ENCODE measurements at regions not wholly inside any gene's neighbourhood (a gene's known extent, or its start where the extent isn't known, plus 50 kb on each side); places are given as distances from the start of the nearest gene placed in this dataset.

DNA sequence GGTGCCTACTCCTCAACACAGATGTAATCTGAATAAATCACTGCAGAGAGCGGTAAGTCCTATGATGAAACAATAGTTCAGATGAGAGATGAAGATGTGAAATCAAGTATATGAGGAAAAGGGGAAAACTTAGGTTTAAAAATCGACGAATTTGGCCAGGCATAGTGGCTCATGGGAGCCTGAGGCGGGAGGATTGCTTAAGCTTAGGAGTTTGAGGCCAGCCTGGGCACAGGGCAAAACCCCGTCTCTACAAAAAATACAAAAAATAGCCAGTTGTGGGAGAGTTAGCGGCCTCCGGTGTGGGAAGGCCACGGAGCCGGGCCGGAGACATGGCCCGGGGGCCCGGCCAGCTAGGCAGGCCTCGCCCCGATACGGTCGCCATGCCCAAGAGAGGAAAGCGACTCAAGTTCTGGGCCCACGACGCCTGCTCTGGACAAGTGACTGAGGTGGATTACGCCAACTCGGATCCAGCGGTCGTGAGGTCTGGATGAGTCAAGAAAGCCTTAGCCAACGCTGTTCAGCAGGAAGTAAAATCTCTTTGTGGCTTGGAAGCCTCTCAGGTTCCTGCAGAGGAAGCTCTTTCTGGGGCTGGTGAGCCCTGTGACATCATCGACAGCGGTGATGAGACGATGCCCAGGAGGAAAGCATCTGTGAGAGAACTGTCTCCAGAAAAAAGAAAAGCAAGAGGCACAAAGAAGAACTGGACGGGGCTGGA is 62.8 kb upstream of the SUB1 start:
- TF ChIP-seq, protein P1, sequence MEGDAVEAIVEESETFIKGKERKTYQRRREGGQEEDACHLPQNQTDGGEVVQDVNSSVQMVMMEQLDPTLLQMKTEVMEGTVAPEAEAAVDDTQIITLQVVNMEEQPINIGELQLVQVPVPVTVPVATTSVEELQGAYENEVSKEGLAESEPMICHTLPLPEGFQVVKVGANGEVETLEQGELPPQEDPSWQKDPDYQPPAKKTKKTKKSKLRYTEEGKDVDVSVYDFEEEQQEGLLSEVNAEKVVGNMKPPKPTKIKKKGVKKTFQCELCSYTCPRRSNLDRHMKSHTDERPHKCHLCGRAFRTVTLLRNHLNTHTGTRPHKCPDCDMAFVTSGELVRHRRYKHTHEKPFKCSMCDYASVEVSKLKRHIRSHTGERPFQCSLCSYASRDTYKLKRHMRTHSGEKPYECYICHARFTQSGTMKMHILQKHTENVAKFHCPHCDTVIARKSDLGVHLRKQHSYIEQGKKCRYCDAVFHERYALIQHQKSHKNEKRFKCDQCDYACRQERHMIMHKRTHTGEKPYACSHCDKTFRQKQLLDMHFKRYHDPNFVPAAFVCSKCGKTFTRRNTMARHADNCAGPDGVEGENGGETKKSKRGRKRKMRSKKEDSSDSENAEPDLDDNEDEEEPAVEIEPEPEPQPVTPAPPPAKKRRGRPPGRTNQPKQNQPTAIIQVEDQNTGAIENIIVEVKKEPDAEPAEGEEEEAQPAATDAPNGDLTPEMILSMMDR (IDR thresholded peaks at IDR 0.05) = no peak
- TF ChIP-seq POLR2A (IDR thresholded peaks at IDR 0.05) = no peak
- no peaks in the 10 kb centered on the region for H3K36me3 ChIP-seq
- H3K4me3 ChIP-seq = no peak overlapping the region
- H3K4me1 ChIP-seq = no peaks in the 10 kb centered on the region
- no peak overlapping the region for H3K27ac ChIP-seq
- no peaks in the 10 kb centered on the region for H3K9me3 ChIP-seq
- H3K27me3 ChIP-seq = no peaks in the 10 kb centered on the region
- intact Hi-C loops (cut with DNase I) = no loop called here
- no peak for DNase-seq
- WGBS, 2 donors = 59 to 64% methylated on average over 27 to 28 of the region's 28 CpGs

DNA sequence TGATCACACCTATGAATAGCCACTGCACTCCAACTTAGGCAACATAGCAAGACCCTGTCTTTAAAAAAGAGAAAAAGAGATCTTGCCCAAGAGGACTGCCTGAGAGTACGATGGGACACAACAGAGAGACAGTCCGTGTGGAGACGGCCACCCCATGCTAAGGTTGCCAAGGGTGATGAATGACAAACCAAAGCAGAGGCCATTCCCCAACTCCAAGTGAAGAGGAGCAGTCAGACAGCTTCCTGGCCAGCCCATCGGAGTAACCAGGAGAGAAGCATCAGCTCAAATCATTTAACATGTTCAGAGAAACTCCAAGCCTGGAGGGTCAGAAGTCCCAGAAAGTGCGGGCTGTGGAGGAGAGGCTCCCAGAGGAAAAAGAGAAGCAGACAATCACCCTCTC is 63.9 kb upstream of the SUB1 start:
- Histone ChIP-seq H3K27ac (no peak overlapping the region), H3K27me3 (no peaks in the 10 kb centered on the region), H3K4me1 (no peaks in the 10 kb centered on the region), H3K9me3 (no peaks in the 10 kb centered on the region), H3K36me3 (no peaks in the 10 kb centered on the region), H3K4me3 (no peak overlapping the region)
- WGBS, 2 donors = 73 to 78% methylated on average over 3 to 4 of the region's 5 CpGs
- TF ChIP-seq POLR2A (IDR thresholded peaks at IDR 0.05) = no peak
- TF ChIP-seq, protein P1 (IDR thresholded peaks at IDR 0.05) = no peak
- intact Hi-C loops (cut with DNase I) = no loop called here
- no peak for DNase-seq

DNA sequence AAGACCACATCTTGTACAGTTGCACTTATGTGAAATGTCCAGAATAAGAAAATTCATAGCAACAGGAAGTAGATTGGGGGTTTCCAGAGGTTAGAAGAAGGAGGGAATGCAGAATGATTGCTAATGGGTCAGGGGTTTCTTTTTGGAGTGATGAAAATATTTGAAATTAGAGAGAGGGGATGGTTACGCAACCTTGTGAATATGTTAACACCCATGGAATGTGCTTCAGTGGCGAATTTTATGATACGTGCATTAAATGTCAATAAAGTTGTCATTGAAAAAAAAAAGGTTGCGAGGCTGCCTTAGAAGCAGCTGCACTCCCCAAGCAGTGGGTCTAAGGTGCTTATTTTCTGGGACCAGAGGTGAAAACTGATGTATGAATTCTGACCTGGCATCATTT is 64.4 kb upstream of the SUB1 start:
- H3K27ac ChIP-seq = no peak overlapping the region
- H3K27me3 ChIP-seq = no peaks in the 10 kb centered on the region
- no peak overlapping the region for H3K4me3 ChIP-seq
- DNase-seq = no peak
- H3K9me3 ChIP-seq = no peaks in the 10 kb centered on the region
- WGBS, 2 donors = 70 to 83% methylated on average over 4 of the region's 4 CpGs
- intact Hi-C loops (cut with DNase I) = no loop called here
- H3K4me1 ChIP-seq = no peaks in the 10 kb centered on the region
- H3K36me3 ChIP-seq = no peaks in the 10 kb centered on the region
- TF ChIP-seq, protein P1 (IDR thresholded peaks at IDR 0.05) = no peak
- no peak for TF ChIP-seq POLR2A (IDR thresholded peaks at IDR 0.05)

DNA sequence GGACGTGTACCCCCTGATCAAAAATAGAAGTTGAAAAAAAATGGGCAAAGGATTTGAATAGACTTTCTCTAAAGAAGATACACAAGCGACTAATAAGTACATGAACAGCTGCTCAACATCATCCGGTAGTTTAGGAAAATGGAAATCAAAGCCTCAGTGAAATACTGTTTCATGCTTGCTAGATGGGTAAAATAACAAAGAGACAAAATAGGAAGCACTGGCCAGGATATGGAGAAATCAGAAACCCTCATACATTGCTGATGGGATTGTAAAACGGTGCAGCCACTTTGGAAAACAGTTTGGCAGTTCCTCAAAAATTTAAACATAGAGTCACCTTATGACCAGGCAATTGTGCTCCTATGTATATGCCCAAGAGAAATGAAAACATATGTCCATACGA is 65.0 kb upstream of the SUB1 start:
- no peaks in the 10 kb centered on the region for H3K36me3 ChIP-seq
- 23 to 29% methylated on average over 5 of the region's 5 CpGs for WGBS, 2 donors
- H3K27ac ChIP-seq = no peak overlapping the region
- H3K4me1 ChIP-seq = no peaks in the 10 kb centered on the region
- intact Hi-C loops (cut with DNase I) = no loop called here
- no peak overlapping the region for H3K4me3 ChIP-seq
- H3K27me3 ChIP-seq = no peaks in the 10 kb centered on the region
- no peak for DNase-seq
- H3K9me3 ChIP-seq = no peaks in the 10 kb centered on the region
- TF ChIP-seq, protein P1 (IDR thresholded peaks at IDR 0.05) = no peak
- no peak for TF ChIP-seq POLR2A (IDR thresholded peaks at IDR 0.05)

DNA sequence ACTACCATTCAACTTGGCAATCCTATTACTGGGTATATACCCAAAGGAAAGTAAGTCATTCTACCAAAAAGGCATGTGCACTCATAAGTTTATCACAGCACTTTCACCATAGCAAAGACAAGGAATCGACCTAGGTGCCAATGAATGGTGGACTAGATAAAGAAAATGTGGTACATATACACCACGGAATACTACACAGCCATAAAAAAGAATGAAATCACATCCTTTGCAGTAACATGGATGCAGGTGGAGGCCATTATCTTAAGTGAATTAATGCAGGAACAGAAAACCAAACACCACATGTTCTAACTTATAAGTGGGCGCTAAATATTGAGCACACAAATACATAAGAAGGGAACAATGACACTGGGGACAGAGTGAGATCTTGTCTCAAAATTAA is 65.8 kb upstream of the SUB1 start:
- no peak for TF ChIP-seq POLR2A (IDR thresholded peaks at IDR 0.05)
- TF ChIP-seq, protein P1 (IDR thresholded peaks at IDR 0.05) = no peak
- Histone ChIP-seq H3K27ac (no peak overlapping the region), H3K4me1 (no peaks in the 10 kb centered on the region)

More for the DNA sequence above, 65.8 kb upstream of the SUB1 start:
- Histone ChIP-seq H3K9me3 (no peaks in the 10 kb centered on the region), H3K36me3 (no peaks in the 10 kb centered on the region), H3K4me3 (no peak overlapping the region), H3K27me3 (no peaks in the 10 kb centered on the region)
- intact Hi-C loops (cut with DNase I) = no loop called here
- DNase-seq = no peak
- 81 to 87% methylated on average over 3 of the region's 3 CpGs for WGBS, 2 donors

Data from esophagus squamous epithelium (tissue), 5 donors.